AG09319 (cell line): ENCODE measurements at regions not wholly inside any gene's neighbourhood (a gene's known extent, or its start where the extent isn't known, plus 50 kb on each side); places are given as distances from the start of the nearest gene placed in this dataset.

Source experiments
- DNase-seq: peaks from one replicate; pipeline ENCODE4 v3.0.0-alpha.2; 2010; ENCODE audit warnings: low read depth; ENCODE audit errors: extremely low read depth
- CTCF ChIP-seq: IDR thresholded peaks from 2 replicates; pipeline ENCODE4 v1.5.1; 2011; ENCODE audit warnings: low read depth, mild to moderate bottlenecking, inconsistent platforms, low read length, moderate library complexity

- no peak for TF ChIP-seq CTCF
- no peak for DNase-seq
Measured at GRCh38 chr3:178255315-178255714, 280.9 kb upstream of the KCNMB2 start.

GRCh38 chr3:178257491-178257890 lies 278.7 kb upstream of the KCNMB2 start:
- no peak for TF ChIP-seq CTCF
- DNase-seq: no peak

GRCh38 chr3:178258121-178258520 lies 278.1 kb upstream of the KCNMB2 start:
- no peak for DNase-seq
- TF ChIP-seq CTCF: no peak

GRCh38 chr3:178259703-178260102 lies 276.5 kb upstream of the KCNMB2 start:
- DNase-seq: no peak
- TF ChIP-seq CTCF: no peak

GRCh38 chr3:178260887-178261565 lies 275.2 kb upstream of the KCNMB2 start:
- DNase-seq: no peak
- TF ChIP-seq CTCF: no peak

GRCh38 chr3:178263236-178263916 lies 272.9 kb upstream of the KCNMB2 start:
- DNase-seq: no peak
- TF ChIP-seq CTCF: no peak

- no peak for DNase-seq
- TF ChIP-seq CTCF: no peak
Measured at GRCh38 chr3:178267158-178267844, 268.9 kb upstream of the KCNMB2 start.
